ENCODE measurements at regions not wholly inside any gene's neighbourhood (a gene's known extent, or its start where the extent isn't known, plus 50 kb on each side); places are given as distances from the start of the nearest gene placed in this dataset.

- intact Hi-C loops (cut with DNase I; ENCODE audit: low total_unique reads) (no loop called here), in situ Hi-C loops (cut with MboI; ENCODE audit: low pct_ligation_motif_present in 1 of 4, low pct_unique_long_range_greater_than_20kb in 1 of 4, low sequenced_read_pairs in 3 of 4) (no loop called here)
- WGBS, 2 donors (ENCODE audit: low coverage in 1 of 2): 72 to 85% methylated on average over 2 of the region's 2 CpGs
- H3K4me1 ChIP-seq: peaks cover 0 to 3% (median 0%) of the 10 kb centered on the region in 4 donors
- no peak overlapping the region for H3K4me3 ChIP-seq
- H3K27me3 ChIP-seq: no peaks in the 10 kb centered on the region
- H3K27ac ChIP-seq: no peak overlapping the region
- H3K9me3 ChIP-seq: no peaks in the 10 kb centered on the region
- no peak for DNase-seq
- TF ChIP-seq POLR2AphosphoS5 (IDR thresholded peaks at IDR 0.05) (no peak), CTCF (IDR thresholded peaks at IDR 0.05) (no peak), POLR2A (IDR thresholded peaks at IDR 0.05) (no peak), EP300 (IDR thresholded peaks at IDR 0.05; ENCODE audit: low read depth) (no peak)
- H3K36me3 ChIP-seq: no peaks in the 10 kb centered on the region
These were observed 309.0 kb upstream of the JARID2 start for GRCh38 chr6:14936861-14937260.

GRCh38 chr6:14943116-14943515 lies 302.8 kb upstream of the JARID2 start:
- in situ Hi-C loops (cut with MboI; ENCODE audit: low pct_ligation_motif_present in 1 of 4, low pct_unique_long_range_greater_than_20kb in 1 of 4, low sequenced_read_pairs in 3 of 4): no loop called here
- Histone ChIP-seq H3K27me3 (no peaks in the 10 kb centered on the region), H3K4me1 (no peaks in the 10 kb centered on the region), H3K36me3 (no peaks in the 10 kb centered on the region), H3K4me3 (no peak overlapping the region), H3K27ac (no peak overlapping the region), H3K9me3 (no peaks in the 10 kb centered on the region)
- TF ChIP-seq EP300 (IDR thresholded peaks at IDR 0.05; ENCODE audit: low read depth): no peak
- no peak for DNase-seq
- WGBS, 2 donors (ENCODE audit: low coverage in 1 of 2): 88 to 92% methylated on average over 3 of the region's 3 CpGs
- intact Hi-C loops (cut with DNase I; ENCODE audit: low total_unique reads): no loop called here

- Histone ChIP-seq H3K9me3 (no peaks in the 10 kb centered on the region), H3K4me1 (no peaks in the 10 kb centered on the region), H3K36me3 (no peaks in the 10 kb centered on the region), H3K4me3 (no peak overlapping the region), H3K27me3 (no peaks in the 10 kb centered on the region), H3K27ac (no peak overlapping the region)
- no peak for TF ChIP-seq POLR2AphosphoS5 (IDR thresholded peaks at IDR 0.05)
- TF ChIP-seq POLR2A (IDR thresholded peaks at IDR 0.05): no peak
- TF ChIP-seq CTCF (IDR thresholded peaks at IDR 0.05): no peak
- TF ChIP-seq EP300 (IDR thresholded peaks at IDR 0.05; ENCODE audit: low read depth): no peak
- DNase-seq: no peak
- intact Hi-C loops (cut with DNase I; ENCODE audit: low total_unique reads): no loop called here
- in situ Hi-C loops (cut with MboI; ENCODE audit: low pct_ligation_motif_present in 1 of 4, low pct_unique_long_range_greater_than_20kb in 1 of 4, low sequenced_read_pairs in 3 of 4): no loop called here
These were observed 301.3 kb upstream of the JARID2 start for GRCh38 chr6:14944593-14944992.

GRCh38 chr6:14945461-14946185 lies 300.2 kb upstream of the JARID2 start:
- in situ Hi-C loops (cut with MboI; ENCODE audit: low pct_ligation_motif_present in 1 of 4, low pct_unique_long_range_greater_than_20kb in 1 of 4, low sequenced_read_pairs in 3 of 4): no loop called here
- no peaks in the 10 kb centered on the region for H3K36me3 ChIP-seq
- H3K27ac ChIP-seq: no peak overlapping the region
- H3K4me1 ChIP-seq: no peaks in the 10 kb centered on the region
- no peak overlapping the region for H3K4me3 ChIP-seq
- no peaks in the 10 kb centered on the region for H3K9me3 ChIP-seq
- TF ChIP-seq POLR2A (IDR thresholded peaks at IDR 0.05) (no peak), POLR2AphosphoS5 (IDR thresholded peaks at IDR 0.05) (no peak), CTCF (IDR thresholded peaks at IDR 0.05) (no peak), EP300 (IDR thresholded peaks at IDR 0.05; ENCODE audit: low read depth) (no peak)
- WGBS, 2 donors (ENCODE audit: low coverage in 1 of 2): 70 to 79% methylated on average over 3 to 7 of the region's 7 CpGs
- intact Hi-C loops (cut with DNase I; ENCODE audit: low total_unique reads): no loop called here
- no peaks in the 10 kb centered on the region for H3K27me3 ChIP-seq
- DNase-seq: no peak

- in situ Hi-C loops (cut with MboI; ENCODE audit: low pct_ligation_motif_present in 1 of 4, low pct_unique_long_range_greater_than_20kb in 1 of 4, low sequenced_read_pairs in 3 of 4): no loop called here
- 60 to 78% methylated on average over 1 to 4 of the region's 4 CpGs for WGBS, 2 donors (ENCODE audit: low coverage in 1 of 2)
- intact Hi-C loops (cut with DNase I; ENCODE audit: low total_unique reads): no loop called here
- no peak overlapping the region for H3K4me3 ChIP-seq
- H3K27ac ChIP-seq: no peak overlapping the region
- TF ChIP-seq POLR2A (IDR thresholded peaks at IDR 0.05) (no peak), CTCF (IDR thresholded peaks at IDR 0.05) (no peak), POLR2AphosphoS5 (IDR thresholded peaks at IDR 0.05) (no peak), EP300 (IDR thresholded peaks at IDR 0.05; ENCODE audit: low read depth) (no peak)
- H3K9me3 ChIP-seq: no peaks in the 10 kb centered on the region
- DNase-seq: no peak
- no peaks in the 10 kb centered on the region for H3K27me3 ChIP-seq
- no peaks in the 10 kb centered on the region for H3K4me1 ChIP-seq
- H3K36me3 ChIP-seq: no peaks in the 10 kb centered on the region
These were observed 299.1 kb upstream of the JARID2 start for GRCh38 chr6:14946753-14947152.
